PC-9 (cell line): ENCODE measurements at regions not wholly inside any gene's neighbourhood (a gene's known extent, or its start where the extent isn't known, plus 50 kb on each side); places are given as distances from the start of the nearest gene placed in this dataset.

Experiments
- EZH2 ChIP-seq: fragments of 200-600 bp; sonication (generic); IDR thresholded peaks from 2 replicates; pipeline ENCODE4 v1.8.0; 2017; ENCODE audit warnings: antibody characterized with exemption, low read depth
- TF ChIP-seq, protein P1 (sequence below): fragments of 200-600 bp; sonication (generic); conservative IDR thresholded peaks from 2 replicates; pipeline ENCODE4 v1.6.1; 2017; ENCODE audit warnings: mixed run types, antibody characterized with exemption, mild to moderate bottlenecking, moderate library complexity

DNA sequence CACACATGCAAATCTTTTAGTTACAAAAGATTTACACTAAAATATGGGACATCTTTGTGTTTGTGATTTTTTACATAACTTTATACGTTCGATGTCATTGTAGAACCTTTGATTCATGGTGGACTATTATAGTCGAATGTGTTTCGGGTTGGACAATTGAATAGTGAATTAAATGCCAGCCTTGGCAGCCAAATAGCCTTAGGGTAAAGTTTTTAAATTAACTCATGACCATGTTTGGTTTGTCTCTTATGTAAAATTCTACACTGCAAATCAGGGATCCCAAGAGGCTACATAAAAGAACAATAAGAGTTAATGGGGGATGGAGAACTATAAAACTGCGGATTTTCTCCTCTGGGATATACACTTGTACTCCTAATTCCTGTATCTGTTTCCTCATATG, 1735.6 kb upstream of the SPRY2 start:
- TF ChIP-seq EZH2, result no peak
- TF ChIP-seq, protein P1, sequence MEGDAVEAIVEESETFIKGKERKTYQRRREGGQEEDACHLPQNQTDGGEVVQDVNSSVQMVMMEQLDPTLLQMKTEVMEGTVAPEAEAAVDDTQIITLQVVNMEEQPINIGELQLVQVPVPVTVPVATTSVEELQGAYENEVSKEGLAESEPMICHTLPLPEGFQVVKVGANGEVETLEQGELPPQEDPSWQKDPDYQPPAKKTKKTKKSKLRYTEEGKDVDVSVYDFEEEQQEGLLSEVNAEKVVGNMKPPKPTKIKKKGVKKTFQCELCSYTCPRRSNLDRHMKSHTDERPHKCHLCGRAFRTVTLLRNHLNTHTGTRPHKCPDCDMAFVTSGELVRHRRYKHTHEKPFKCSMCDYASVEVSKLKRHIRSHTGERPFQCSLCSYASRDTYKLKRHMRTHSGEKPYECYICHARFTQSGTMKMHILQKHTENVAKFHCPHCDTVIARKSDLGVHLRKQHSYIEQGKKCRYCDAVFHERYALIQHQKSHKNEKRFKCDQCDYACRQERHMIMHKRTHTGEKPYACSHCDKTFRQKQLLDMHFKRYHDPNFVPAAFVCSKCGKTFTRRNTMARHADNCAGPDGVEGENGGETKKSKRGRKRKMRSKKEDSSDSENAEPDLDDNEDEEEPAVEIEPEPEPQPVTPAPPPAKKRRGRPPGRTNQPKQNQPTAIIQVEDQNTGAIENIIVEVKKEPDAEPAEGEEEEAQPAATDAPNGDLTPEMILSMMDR, result no peak
